Activated naive CD8-positive, alpha-beta T cell treated with anti-CD3 and anti-CD28 coated beads, Interleukin-2, amount 50 U/mL, for 24 hours (primary cell): ENCODE measurements at regions not wholly inside any gene's neighbourhood (a gene's known extent, or its start where the extent isn't known, plus 50 kb on each side); places are given as distances from the start of the nearest gene placed in this dataset.
"Not testable (repeated sequence)": the region's sequence is repeated elsewhere in the genome, so short reads cannot be mapped to it uniquely, and the experiment has no call there.

Source experiments
- ATAC-seq: fragments of 150-1000 bp; cut with Tn5 transposase; one replicate; pipeline ENCODE4 v1.10.0; 2021
- DNase-seq: peaks from one replicate; pipeline ENCODE4 v3.0.0; 2021
- H3K27ac Mint-ChIP-seq: one replicate; pipeline ENCODE4 v1.8.0; 2021; ENCODE audit warnings: mild to moderate bottlenecking, mixed read lengths
- H3K27me3 Mint-ChIP-seq: one replicate; pipeline ENCODE4 v1.8.0; 2021; ENCODE audit warnings: mixed read lengths
- H3K36me3 Mint-ChIP-seq: one replicate; pipeline ENCODE4 v1.8.0; 2021; ENCODE audit warnings: low read depth, mixed read lengths
- H3K4me1 Mint-ChIP-seq: one replicate; pipeline ENCODE4 v1.8.0; 2021; ENCODE audit warnings: mixed read lengths
- H3K4me3 Mint-ChIP-seq: one replicate; pipeline ENCODE4 v1.8.0; 2021; ENCODE audit warnings: mild to moderate bottlenecking, moderate library complexity, mixed read lengths
- H3K9me3 Mint-ChIP-seq: one replicate; pipeline ENCODE4 v1.8.0; 2021; ENCODE audit warnings: mixed read lengths

DNA sequence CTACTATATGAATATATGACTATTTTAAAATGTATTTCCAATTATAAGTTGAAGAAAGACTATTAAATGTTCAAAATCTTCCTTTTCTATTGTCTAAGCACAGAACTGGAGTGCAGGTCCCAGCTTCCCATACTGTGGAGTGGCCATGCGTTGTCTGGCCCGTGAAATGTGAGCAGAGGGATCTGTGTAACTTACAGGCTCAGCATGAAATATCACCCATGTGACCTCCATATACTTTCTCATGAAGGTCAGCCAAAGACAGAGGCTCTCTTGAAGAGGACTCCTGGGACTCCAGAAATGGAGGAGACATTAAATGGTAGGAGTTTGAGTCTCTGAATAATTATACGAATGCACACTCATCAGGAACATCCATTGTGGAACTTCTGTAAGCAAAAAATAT lies 92.4 kb upstream of the CAV2 start:
- Mint-ChIP-seq H3K27me3 (peaks cover 6% of the 10 kb centered on the region), H3K9me3 (no peaks in the 10 kb centered on the region), H3K4me3 (no peak overlapping the region), H3K36me3 (no peaks in the 10 kb centered on the region), H3K4me1 (no peaks in the 10 kb centered on the region), H3K27ac (no peak overlapping the region)
- ATAC-seq: no peak
- DNase-seq: no peak

GRCh38 chr7:116408166-116408565 lies 91.4 kb upstream of the CAV2 start:
- no peaks in the 10 kb centered on the region for H3K4me1 Mint-ChIP-seq
- ATAC-seq (no peak), DNase-seq (no peak)
- no peaks in the 10 kb centered on the region for H3K36me3 Mint-ChIP-seq
- H3K4me3 Mint-ChIP-seq: no peak overlapping the region
- no peak overlapping the region for H3K27ac Mint-ChIP-seq
- peaks cover 4% of the 10 kb centered on the region for H3K27me3 Mint-ChIP-seq
- no peaks in the 10 kb centered on the region for H3K9me3 Mint-ChIP-seq

DNA sequence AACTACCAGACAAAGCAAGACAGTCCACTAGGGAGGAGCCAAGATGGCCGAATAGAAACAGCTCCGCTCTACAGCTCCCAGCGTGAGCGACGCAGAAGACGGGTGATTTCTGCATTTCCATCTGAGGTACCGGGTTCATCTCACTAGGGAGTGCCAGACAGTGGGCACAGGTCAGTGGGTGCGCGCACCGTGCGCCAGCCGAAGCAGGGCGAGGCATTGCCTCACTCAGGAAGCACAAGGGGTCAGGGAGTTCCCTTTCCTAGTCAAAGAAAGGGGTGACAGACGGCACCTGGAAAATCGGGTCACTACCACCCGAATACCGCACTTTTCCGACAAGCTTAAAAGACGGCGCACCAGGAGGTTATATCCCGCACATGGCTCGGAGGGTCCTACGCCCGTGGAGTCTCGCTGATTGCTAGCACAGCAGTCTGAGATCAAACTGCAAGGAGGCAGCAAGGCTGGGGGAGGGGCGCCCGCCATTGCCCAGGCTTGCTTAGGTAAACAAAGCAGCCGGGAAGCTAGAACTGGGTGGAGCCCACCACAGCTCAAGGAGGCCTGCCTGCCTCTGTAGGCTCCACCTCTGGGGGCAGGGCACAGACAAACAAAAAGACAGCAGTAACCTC lies 90.6 kb upstream of the CAV2 start:
- not testable (repeated sequence) for H3K4me1 Mint-ChIP-seq, H3K36me3 Mint-ChIP-seq, H3K9me3 Mint-ChIP-seq, H3K4me3 Mint-ChIP-seq, ATAC-seq, H3K27me3 Mint-ChIP-seq, H3K27ac Mint-ChIP-seq, DNase-seq

- not testable (repeated sequence) for DNase-seq, H3K27ac Mint-ChIP-seq, H3K4me3 Mint-ChIP-seq, H3K4me1 Mint-ChIP-seq, H3K9me3 Mint-ChIP-seq, H3K36me3 Mint-ChIP-seq, ATAC-seq, H3K27me3 Mint-ChIP-seq
Observed at GRCh38 chr7:116410694-116411093, 88.8 kb upstream of the CAV2 start.

DNA sequence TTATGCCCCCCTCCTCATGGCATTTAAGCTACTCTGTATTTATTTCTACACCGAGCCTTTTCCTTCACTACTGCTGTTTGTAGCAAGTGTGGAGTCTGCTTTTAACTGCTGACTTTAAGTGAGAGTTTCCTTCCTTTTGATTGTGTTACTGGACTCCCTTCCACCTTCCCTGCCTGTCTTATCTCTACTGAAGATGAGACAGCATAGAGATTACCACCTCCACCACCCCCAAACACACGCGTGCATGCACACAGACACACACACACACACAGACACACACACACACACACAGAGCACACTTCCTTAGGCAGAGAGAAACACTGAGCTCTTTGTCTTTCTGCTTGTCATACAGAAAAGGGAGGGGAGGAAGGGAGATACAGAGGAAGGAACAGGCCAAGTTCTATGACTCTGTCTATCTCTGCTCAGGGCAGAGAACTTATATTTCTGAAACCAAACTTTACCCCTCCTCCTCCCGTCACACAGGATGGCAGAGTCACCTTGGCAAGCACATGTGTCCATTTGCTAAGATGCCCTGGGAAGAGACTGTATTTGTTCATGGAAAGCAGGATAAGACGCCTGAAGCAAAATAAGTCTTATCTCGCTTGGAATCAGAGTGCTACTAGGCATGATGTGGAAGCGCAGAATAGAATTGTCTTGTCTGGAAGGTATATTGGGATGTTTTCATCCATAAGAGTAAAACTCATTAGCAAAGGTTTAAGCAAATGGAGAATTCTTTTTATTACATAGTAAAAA lies 81.8 kb upstream of the CAV2 start:
- no peaks in the 10 kb centered on the region for H3K4me1 Mint-ChIP-seq
- peaks cover 3% of the 10 kb centered on the region for H3K27me3 Mint-ChIP-seq
- DNase-seq (no peak), ATAC-seq (no peak)
- H3K9me3 Mint-ChIP-seq: no peaks in the 10 kb centered on the region
- H3K36me3 Mint-ChIP-seq: no peaks in the 10 kb centered on the region
- H3K4me3 Mint-ChIP-seq: no peak overlapping the region
- no peak overlapping the region for H3K27ac Mint-ChIP-seq

DNA sequence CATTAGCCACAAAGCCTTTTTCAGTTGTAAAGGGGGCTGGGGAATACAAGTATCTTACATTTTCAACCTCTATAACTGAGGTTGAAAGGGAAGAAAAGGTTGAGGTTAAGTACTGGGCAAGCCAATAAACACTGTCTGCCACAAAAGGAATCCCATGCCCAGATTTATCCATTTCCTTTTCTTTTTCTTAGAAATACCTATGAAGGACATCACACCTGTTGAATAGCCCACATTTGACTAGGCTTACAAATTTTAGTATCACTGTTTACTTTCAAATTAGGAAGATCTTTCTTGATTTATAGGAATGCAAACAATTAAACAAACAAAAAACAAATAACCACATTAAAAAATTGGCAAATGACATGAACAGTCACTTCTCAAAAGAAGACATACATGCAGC lies 81.0 kb upstream of the CAV2 start:
- Mint-ChIP-seq H3K9me3 (no peaks in the 10 kb centered on the region), H3K4me1 (no peaks in the 10 kb centered on the region), H3K36me3 (no peaks in the 10 kb centered on the region), H3K27ac (no peak overlapping the region), H3K4me3 (no peak overlapping the region), H3K27me3 (peaks cover 3% of the 10 kb centered on the region)
- no peak for DNase-seq
- ATAC-seq: no peak

DNA sequence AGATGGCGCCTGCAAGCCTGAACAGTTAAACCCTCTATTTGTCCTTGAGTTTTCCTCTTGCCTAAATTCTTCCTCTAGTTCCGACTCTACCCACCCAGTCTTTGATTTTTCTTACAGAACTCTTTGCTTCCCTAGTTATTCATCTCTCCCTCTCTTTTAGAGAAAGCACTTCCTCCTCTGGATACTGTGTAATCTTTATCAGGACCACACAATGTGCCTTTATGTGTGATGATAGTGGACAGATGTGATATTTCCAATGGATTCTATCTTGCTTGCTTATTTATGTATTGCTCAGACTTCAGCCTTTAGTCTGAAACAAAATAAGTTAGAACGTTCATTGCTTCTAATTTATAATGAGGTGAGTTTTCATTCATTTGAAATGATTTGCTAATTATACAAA lies 79.5 kb upstream of the CAV2 start:
- no peak for ATAC-seq
- no peaks in the 10 kb centered on the region for H3K9me3 Mint-ChIP-seq
- DNase-seq: no peak
- H3K4me1 Mint-ChIP-seq: no peaks in the 10 kb centered on the region
- H3K27ac Mint-ChIP-seq: no peak overlapping the region
- no peaks in the 10 kb centered on the region for H3K36me3 Mint-ChIP-seq
- peaks cover 3% of the 10 kb centered on the region for H3K27me3 Mint-ChIP-seq
- H3K4me3 Mint-ChIP-seq: no peak overlapping the region

DNA sequence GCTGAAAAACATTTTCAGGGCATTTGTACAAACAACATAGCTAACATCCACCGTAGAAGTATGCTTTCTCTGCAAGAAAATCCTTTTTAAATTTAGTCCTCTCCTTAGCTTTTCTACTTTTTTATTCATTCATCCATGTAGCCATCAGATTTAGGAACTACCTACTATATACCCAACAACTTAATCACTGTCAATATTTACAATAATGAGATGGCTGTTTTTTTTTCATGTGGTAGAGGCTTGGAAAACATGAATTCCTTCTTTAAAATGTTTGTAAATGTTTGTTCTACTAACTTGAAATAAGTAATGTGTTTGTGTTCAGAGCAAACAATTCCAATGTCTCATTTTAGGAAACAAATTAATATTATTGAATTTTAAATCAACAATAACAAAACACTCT lies 78.2 kb upstream of the CAV2 start:
- DNase-seq (no peak), ATAC-seq (no peak)
- Mint-ChIP-seq H3K27ac (no peak overlapping the region), H3K9me3 (no peaks in the 10 kb centered on the region), H3K36me3 (no peaks in the 10 kb centered on the region), H3K27me3 (peaks cover 5% of the 10 kb centered on the region), H3K4me1 (peaks cover 3% of the 10 kb centered on the region), H3K4me3 (no peak overlapping the region)

DNA sequence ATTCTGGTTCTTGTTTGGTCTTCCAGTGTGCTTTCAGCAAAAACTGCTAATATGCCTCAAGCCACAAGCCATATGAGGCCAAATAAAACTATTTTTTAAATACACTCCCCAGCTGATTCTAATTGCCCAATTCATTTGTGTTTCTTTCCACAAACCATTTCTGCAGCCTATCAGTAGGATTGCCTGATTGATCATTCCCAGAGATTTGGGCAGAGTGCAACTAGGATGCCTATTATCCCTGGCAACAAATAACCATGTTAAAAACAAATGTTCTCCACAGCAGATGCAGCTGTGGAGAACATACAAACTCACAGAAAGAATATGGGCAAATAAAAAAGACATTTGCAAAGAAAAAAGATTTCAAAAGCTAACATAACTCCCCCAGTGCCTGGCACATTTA lies 76.9 kb upstream of the CAV2 start:
- DNase-seq (no peak), ATAC-seq (no peak)
- Mint-ChIP-seq H3K4me3 (no peak overlapping the region), H3K27ac (no peak overlapping the region), H3K9me3 (no peaks in the 10 kb centered on the region), H3K36me3 (no peaks in the 10 kb centered on the region), H3K27me3 (peaks cover 9% of the 10 kb centered on the region), H3K4me1 (peaks cover 5% of the 10 kb centered on the region)

DNA sequence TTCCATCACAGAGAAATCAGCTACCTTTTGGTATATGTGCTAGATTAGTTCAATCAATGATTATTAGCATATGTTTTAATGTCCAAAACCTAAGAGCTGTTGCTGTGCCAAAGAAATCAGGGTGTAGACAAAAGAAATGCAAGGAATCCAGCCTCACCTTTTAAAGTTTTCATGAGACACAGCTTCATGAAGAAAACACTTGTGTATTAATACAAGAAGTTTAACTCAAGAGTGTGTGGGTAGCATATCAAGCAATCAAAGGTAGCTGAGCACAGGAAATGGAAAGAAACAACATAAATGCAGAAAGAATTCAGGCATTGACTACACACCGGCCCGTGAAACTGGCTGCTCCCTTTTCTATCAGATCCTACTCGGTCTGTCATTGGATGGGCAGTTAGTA lies 76.0 kb upstream of the CAV2 start:
- DNase-seq (no peak), ATAC-seq (no peak)
- H3K4me3 Mint-ChIP-seq: no peak overlapping the region
- peaks cover 5% of the 10 kb centered on the region for H3K4me1 Mint-ChIP-seq
- H3K27me3 Mint-ChIP-seq: peaks cover 12% of the 10 kb centered on the region
- no peaks in the 10 kb centered on the region for H3K9me3 Mint-ChIP-seq
- no peaks in the 10 kb centered on the region for H3K36me3 Mint-ChIP-seq
- H3K27ac Mint-ChIP-seq: no peak overlapping the region

- ATAC-seq: no peak
- Mint-ChIP-seq H3K9me3 (no peaks in the 10 kb centered on the region), H3K4me1 (peaks cover 5% of the 10 kb centered on the region), H3K4me3 (no peak overlapping the region), H3K27me3 (peaks cover 17% of the 10 kb centered on the region), H3K27ac (no peak overlapping the region), H3K36me3 (no peaks in the 10 kb centered on the region)
- no peak for DNase-seq
Observed at GRCh38 chr7:116425647-116426209, 73.8 kb upstream of the CAV2 start.

DNA sequence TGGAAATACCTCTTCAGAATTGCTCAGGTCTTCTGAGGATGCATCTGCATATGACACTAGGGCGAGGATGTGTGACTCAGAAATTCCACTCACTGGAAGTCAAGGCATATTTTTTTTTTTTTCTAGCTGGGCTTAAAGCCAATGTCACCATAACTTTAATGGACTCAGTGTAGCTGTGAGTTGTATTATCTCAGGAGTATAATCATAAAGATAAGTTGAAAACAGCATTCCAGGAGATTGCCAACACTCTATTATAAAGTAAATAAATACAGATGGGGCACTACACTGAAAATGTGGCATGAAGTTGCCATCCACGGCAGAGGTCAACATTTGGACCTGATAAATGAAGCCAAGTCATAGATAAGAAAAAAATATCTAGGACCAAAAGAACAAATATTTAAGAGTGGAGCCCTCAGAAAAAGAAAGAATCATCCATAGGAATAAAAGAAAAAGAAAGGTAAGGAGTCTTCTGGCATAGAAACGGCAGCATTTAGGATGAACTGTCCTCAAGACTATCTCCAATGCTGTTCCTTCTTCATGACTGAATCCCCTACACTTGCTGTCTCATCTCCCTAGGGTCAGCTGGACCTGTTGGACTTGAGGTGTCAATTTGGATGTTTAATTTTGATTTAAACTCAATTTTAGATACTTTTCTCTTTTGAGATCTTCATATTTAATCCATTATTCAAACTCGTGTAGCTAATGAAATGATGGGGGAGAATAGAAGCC lies 72.9 kb upstream of the CAV2 start:
- ATAC-seq (peak; percentile 54), DNase-seq (no peak)
- H3K27ac Mint-ChIP-seq: no peak overlapping the region
- no peak overlapping the region for H3K4me3 Mint-ChIP-seq
- H3K9me3 Mint-ChIP-seq: no peaks in the 10 kb centered on the region
- no peaks in the 10 kb centered on the region for H3K36me3 Mint-ChIP-seq
- H3K4me1 Mint-ChIP-seq: peaks cover 5% of the 10 kb centered on the region
- H3K27me3 Mint-ChIP-seq: peaks cover 17% of the 10 kb centered on the region

DNA sequence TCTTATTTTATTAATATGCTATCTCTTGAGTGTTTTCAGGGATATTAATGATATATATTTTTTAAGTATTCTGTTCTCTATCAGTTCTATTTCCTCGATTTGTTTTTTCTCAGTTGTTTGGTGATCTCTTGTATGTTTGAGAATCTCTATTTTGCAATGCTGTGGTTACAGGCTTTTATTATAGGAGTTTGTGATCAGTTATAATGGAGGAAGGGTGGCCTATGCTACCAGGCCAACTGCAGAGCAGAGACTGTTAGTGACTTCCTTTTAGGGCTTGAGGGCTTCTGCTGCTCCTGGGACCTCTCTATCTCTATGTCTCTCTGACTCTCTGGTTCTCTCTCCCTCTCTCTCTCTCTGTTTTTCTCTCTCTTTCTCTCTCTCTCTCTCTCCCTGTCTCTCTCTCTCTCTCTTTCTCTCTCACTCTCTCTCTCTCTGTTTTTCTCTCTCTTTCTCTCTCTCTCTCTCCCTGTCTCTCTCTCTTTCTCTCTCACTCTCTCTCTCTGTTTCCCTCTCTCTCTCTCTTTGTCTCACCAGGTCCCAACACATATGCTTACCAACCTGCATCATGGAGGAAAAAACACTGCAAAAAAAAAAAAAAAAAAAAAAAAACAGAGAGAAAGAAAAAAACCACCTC lies 69.4 kb upstream of the CAV2 start:
- ATAC-seq: no peak
- no peak overlapping the region for H3K27ac Mint-ChIP-seq

GRCh38 chr7:116431787-116432526 lies 67.6 kb upstream of the CAV2 start:
- no peak for ATAC-seq
- no peak for DNase-seq
- Mint-ChIP-seq H3K9me3 (no peaks in the 10 kb centered on the region), H3K27me3 (peaks cover 37% of the 10 kb centered on the region), H3K4me1 (no peaks in the 10 kb centered on the region), H3K4me3 (no peak overlapping the region), H3K27ac (no peak overlapping the region), H3K36me3 (no peaks in the 10 kb centered on the region)

More for the DNA sequence above, 69.4 kb upstream of the CAV2 start:
- Mint-ChIP-seq H3K36me3 (no peaks in the 10 kb centered on the region), H3K9me3 (no peaks in the 10 kb centered on the region), H3K4me3 (no peak overlapping the region), H3K4me1 (peaks cover 5% of the 10 kb centered on the region), H3K27me3 (peaks cover 31% of the 10 kb centered on the region)
- no peak for DNase-seq
